ENCODE measurements at regions not wholly inside any gene's neighbourhood (a gene's known extent, or its start where the extent isn't known, plus 50 kb on each side); places are given as distances from the start of the nearest gene placed in this dataset.
"Not testable (repeated sequence)": the region's sequence is repeated elsewhere in the genome, so short reads cannot be mapped to it uniquely, and the experiment has no call there.

- peak; percentile 34 to 35 for DNase-seq (ENCODE audit: extremely low read depth in 1 of 2, low read depth in 1 of 2)
Measured at GRCh38 chr9:33623658-33624586, 99.9 kb downstream of the ANKRD18B start.

- not testable (repeated sequence) for DNase-seq (ENCODE audit: extremely low read depth in 1 of 2, low read depth in 1 of 2)
Measured at GRCh38 chr9:33628318-33628717, 104.3 kb downstream of the ANKRD18B start.

GRCh38 chr9:33628865-33629410 lies 104.9 kb downstream of the ANKRD18B start:
- DNase-seq (ENCODE audit: extremely low read depth in 1 of 2, low read depth in 1 of 2): no peak

- no peak for DNase-seq (ENCODE audit: extremely low read depth in 1 of 2, low read depth in 1 of 2)
Measured at GRCh38 chr9:33633636-33634035, 109.6 kb downstream of the ANKRD18B start.

GRCh38 chr9:33637881-33638280 lies 113.8 kb downstream of the ANKRD18B start:
- no peak for DNase-seq (ENCODE audit: extremely low read depth in 1 of 2, low read depth in 1 of 2)

GRCh38 chr9:33638391-33638915 lies 114.4 kb downstream of the ANKRD18B start:
- no peak for DNase-seq (ENCODE audit: extremely low read depth in 1 of 2, low read depth in 1 of 2)

- DNase-seq (ENCODE audit: extremely low read depth in 1 of 2, low read depth in 1 of 2): no peak
Measured at GRCh38 chr9:33645706-33646105, 121.7 kb downstream of the ANKRD18B start.

GRCh38 chr9:33649463-33649862 lies 125.4 kb downstream of the ANKRD18B start:
- no peak for DNase-seq (ENCODE audit: extremely low read depth in 1 of 2, low read depth in 1 of 2)

GRCh38 chr9:33651125-33651524 lies 127.1 kb downstream of the ANKRD18B start:
- DNase-seq (ENCODE audit: extremely low read depth in 1 of 2, low read depth in 1 of 2): no peak

- no peak for DNase-seq (ENCODE audit: extremely low read depth in 1 of 2, low read depth in 1 of 2)
Measured at GRCh38 chr9:33659921-33660320, 135.4 kb upstream of the PRSS3 start.

- DNase-seq (ENCODE audit: extremely low read depth in 1 of 2, low read depth in 1 of 2): no peak
Measured at GRCh38 chr9:33660772-33661171, 134.6 kb upstream of the PRSS3 start.

GRCh38 chr9:33661176-33661575 lies 134.2 kb upstream of the PRSS3 start:
- no peak for DNase-seq (ENCODE audit: extremely low read depth in 1 of 2, low read depth in 1 of 2)

- no peak for DNase-seq (ENCODE audit: extremely low read depth in 1 of 2, low read depth in 1 of 2)
Measured at GRCh38 chr9:33662871-33663270, 132.5 kb upstream of the PRSS3 start.

- DNase-seq (ENCODE audit: extremely low read depth in 1 of 2, low read depth in 1 of 2): not testable (repeated sequence)
Measured at GRCh38 chr9:33676194-33676745, 119.1 kb upstream of the PRSS3 start.

GRCh38 chr9:33676746-33677505 lies 118.4 kb upstream of the PRSS3 start:
- DNase-seq (ENCODE audit: extremely low read depth in 1 of 2, low read depth in 1 of 2): no peak

GRCh38 chr9:33677506-33677809 lies 117.9 kb upstream of the PRSS3 start:
- no peak for DNase-seq (ENCODE audit: extremely low read depth in 1 of 2, low read depth in 1 of 2)

- DNase-seq (ENCODE audit: extremely low read depth in 1 of 2, low read depth in 1 of 2): no peak
Measured at GRCh38 chr9:33677961-33678360, 117.4 kb upstream of the PRSS3 start.

- no peak for DNase-seq (ENCODE audit: extremely low read depth in 1 of 2, low read depth in 1 of 2)
Measured at GRCh38 chr9:33682551-33682950, 112.8 kb upstream of the PRSS3 start.

GRCh38 chr9:33684831-33685230 lies 110.5 kb upstream of the PRSS3 start:
- DNase-seq (ENCODE audit: extremely low read depth in 1 of 2, low read depth in 1 of 2): no peak

GRCh38 chr9:33686942-33687341 lies 108.4 kb upstream of the PRSS3 start:
- DNase-seq (ENCODE audit: extremely low read depth in 1 of 2, low read depth in 1 of 2): no peak

- no peak for DNase-seq (ENCODE audit: extremely low read depth in 1 of 2, low read depth in 1 of 2)
Measured at GRCh38 chr9:33687779-33688178, 107.6 kb upstream of the PRSS3 start.
